HG03378 (cell line): ENCODE measurements at regions not wholly inside any gene's neighbourhood (a gene's known extent, or its start where the extent isn't known, plus 50 kb on each side); places are given as distances from the start of the nearest gene placed in this dataset.
"Not testable (repeated sequence)": the region's sequence is repeated elsewhere in the genome, so short reads cannot be mapped to it uniquely, and the experiment has no call there.

Experiments
- ATAC-seq: cut with Tn5 transposase; IDR thresholded peaks from one replicate; pipeline ENCODE4 v1.9.1; 2021; ENCODE audit warnings: mild to moderate bottlenecking, moderate library complexity; ENCODE audit not compliant: unreplicated experiment

GRCh38 chr4:62550121-62550520 lies 1350.0 kb downstream of the ADGRL3 start:
- ATAC-seq: no peak

- no peak for ATAC-seq
These were observed 1349.5 kb downstream of the ADGRL3 start for GRCh38 chr4:62549601-62550000.

GRCh38 chr4:62548765-62549164 lies 1348.6 kb downstream of the ADGRL3 start:
- no peak for ATAC-seq

GRCh38 chr4:62548108-62548524 lies 1348.0 kb downstream of the ADGRL3 start:
- no peak for ATAC-seq

DNA sequence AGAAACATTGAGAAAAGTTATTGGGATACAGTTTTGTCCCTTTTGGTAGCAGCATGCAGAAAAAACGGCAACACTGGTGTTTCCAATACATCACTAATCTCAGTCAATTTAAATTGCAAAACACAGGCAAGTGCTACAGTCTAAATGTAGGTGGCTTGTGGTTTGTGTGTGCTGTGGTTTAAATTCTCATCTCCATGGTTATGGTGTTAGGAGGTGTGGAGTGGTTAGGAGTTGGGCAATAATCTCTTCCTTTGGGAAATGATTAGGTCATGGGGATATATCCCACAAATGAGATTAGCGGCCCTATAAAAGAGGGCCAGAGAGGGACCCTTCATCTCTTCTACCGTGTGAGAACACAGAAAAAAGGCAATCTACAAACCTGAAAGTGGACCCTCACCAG lies 1344.3 kb downstream of the ADGRL3 start:
- ATAC-seq: no peak

DNA sequence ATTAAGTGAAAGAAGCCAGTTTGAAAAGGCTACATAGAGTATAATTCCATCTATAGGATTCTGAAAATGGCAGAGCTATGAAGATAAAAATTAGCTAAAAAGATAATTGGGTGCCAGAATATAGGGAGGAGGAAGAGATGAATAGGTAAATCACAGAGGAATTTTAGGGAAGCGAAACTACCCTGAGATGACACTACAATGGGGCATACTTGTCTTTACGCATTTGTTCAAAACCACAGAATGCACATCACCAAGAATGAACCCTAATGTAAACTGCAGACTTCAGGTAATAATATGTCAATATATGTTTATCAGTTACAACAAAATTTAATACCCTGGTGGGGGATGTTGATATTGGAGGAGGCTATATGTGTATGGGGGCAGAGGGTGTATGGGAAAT lies 1342.9 kb downstream of the ADGRL3 start:
- no peak for ATAC-seq

DNA sequence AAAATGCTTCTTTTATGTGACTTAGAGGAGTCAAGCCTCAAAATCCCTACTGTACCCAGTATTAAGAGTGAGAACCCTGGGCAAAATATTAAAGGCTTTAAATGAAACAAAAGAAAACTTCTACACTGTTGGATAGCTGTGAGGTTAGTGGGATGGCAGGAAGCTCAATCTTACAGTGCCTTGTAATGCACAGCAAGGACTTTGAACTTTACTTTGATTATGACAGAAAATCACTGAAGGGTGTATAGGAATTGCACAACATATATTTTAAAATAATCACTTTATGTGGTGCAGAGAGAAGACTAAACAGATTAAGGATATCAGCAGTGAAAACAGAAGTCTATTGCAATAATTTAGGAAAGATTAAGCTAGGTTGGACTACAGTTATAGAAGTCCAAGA lies 1333.4 kb downstream of the ADGRL3 start:
- no peak for ATAC-seq

GRCh38 chr4:62531731-62532130 lies 1331.6 kb downstream of the ADGRL3 start:
- ATAC-seq: no peak

GRCh38 chr4:62531264-62531663 lies 1331.1 kb downstream of the ADGRL3 start:
- no peak for ATAC-seq

- ATAC-seq: no peak
These were observed 1328.7 kb downstream of the ADGRL3 start for GRCh38 chr4:62528874-62529273.

- ATAC-seq: no peak
These were observed 1326.5 kb downstream of the ADGRL3 start for GRCh38 chr4:62526671-62527070.

DNA sequence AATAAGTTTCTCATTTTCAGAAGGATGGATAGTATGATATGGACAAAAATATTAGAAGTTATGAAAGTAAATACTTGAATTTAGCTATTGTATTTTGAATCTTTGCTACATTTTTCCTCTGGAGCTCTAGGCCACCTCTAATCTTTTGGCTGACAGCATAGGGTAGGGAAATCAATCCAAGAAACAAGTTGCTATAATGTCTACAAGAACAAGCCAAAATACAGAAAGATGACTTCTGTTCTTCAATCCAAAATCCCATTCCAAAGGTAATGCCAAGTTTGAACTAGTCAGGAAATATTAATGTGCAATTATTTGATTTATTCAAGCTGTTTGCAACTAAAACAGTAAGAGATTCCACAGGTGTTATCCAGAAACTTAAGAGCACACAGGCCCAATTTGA lies 1323.1 kb downstream of the ADGRL3 start:
- no peak for ATAC-seq

- ATAC-seq: no peak
These were observed 1322.1 kb downstream of the ADGRL3 start for GRCh38 chr4:62522273-62522672.

GRCh38 chr4:62517716-62518115 lies 1317.6 kb downstream of the ADGRL3 start:
- no peak for ATAC-seq

GRCh38 chr4:62513306-62513705 lies 1313.2 kb downstream of the ADGRL3 start:
- ATAC-seq: no peak

DNA sequence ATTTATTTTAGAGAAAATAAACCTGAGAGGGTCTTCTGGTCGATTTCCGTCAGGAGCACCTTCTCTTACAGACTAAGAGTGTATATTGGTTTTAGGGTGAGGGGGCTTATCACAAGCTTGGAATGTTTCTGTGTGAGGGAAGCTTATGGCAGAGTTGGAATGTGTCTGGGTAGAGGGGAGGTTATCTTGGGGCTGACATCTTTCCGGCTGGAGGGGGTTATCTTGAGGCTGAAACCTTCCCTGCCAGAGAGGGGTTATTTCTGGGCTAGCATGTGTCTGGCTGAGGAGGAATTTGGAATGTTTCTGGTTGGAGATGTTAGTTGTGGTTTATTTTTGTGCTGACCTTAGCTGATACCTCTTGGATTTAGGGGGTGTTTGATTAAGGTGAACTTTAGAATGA lies 1312.1 kb downstream of the ADGRL3 start:
- ATAC-seq: no peak

- no peak for ATAC-seq
These were observed 1310.1 kb downstream of the ADGRL3 start for GRCh38 chr4:62510228-62510627.

GRCh38 chr4:62500296-62500695 lies 1300.2 kb downstream of the ADGRL3 start:
- no peak for ATAC-seq

GRCh38 chr4:62495032-62495431 lies 1294.9 kb downstream of the ADGRL3 start:
- no peak for ATAC-seq

DNA sequence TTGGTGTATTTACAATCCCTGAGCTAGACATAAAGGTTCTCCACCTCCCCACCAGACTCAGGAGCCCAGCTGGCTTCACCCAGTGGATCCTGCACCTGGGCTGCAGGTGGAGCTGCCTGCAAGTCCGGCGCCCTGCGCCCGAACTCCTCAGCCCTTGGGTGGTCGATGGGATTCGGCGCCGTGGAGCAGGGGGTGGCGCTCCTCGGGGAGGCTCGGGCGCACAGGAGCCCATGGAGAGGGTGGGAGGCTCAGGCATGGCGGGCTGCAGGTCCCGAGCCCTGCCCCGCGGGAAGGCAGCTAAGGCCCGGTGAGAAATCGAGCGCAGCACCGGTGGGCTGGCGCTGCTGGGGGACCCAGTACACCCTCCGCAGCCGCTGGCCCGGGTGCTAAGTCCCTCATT lies 1291.6 kb downstream of the ADGRL3 start:
- ATAC-seq: not testable (repeated sequence)

DNA sequence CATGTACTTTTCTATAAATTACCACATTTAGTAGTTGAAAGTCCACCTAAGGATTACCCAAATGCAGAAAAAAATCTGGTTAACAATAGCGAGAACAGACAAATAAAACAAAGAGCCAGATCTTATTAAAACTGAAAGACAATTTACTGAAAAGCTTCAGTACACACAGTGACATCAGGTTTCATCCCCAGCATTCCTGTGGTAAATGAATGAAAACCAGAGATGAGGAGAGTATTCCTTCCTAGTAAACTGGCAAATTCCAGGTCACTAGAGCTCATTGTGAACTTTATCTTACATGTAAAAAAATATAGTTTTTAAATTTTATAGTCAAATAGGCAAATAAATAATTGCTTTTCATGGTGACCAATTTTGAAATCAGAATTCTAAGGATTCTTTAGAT lies 1290.5 kb downstream of the ADGRL3 start:
- ATAC-seq: no peak

- ATAC-seq: no peak
These were observed 1286.9 kb downstream of the ADGRL3 start for GRCh38 chr4:62487016-62487415.

- ATAC-seq: no peak
These were observed 1284.2 kb downstream of the ADGRL3 start for GRCh38 chr4:62484357-62484756.

- no peak for ATAC-seq
These were observed 1282.2 kb downstream of the ADGRL3 start for GRCh38 chr4:62482355-62482754.
